IMR-90 (cell line): ENCODE measurements at regions not wholly inside any gene's neighbourhood (a gene's known extent, or its start where the extent isn't known, plus 50 kb on each side); places are given as distances from the start of the nearest gene placed in this dataset.

Experiments
- ATAC-seq: fragments of 200-7000 bp; cut with Tn5 transposase; 2 replicates; pipeline ENCODE4 v1.9.1; 2020; ENCODE audit warnings: low read depth, mild to moderate bottlenecking, moderate library complexity
- BruUV-seq: library from RNA; stranded (reverse); fragments of 400-500 nt; replicated peaks from 2 replicates; lab custom pipeline; 2021; lab: Mats Ljungman, UMichigan
- CTCF ChIA-PET: fragments of 300-600 bp; formaldehyde crosslinking; extraction: SDS; loops from one replicate; lab custom pipeline; 2021; ENCODE audit warnings: antibody characterized with exemption; lab: Yijun Ruan, JAX
- POLR2A ChIA-PET: fragments of 300-600 bp; sonication (Branson Sonifier 250); formaldehyde crosslinking; loops from one replicate; lab custom pipeline; 2022; ENCODE audit warnings: antibody characterized with exemption; ENCODE audit not compliant: unreplicated experiment; lab: Charles Lee
- DNase-seq: peaks from one replicate; pipeline ENCODE4 v3.0.0; 2013
- H2AFZ ChIP-seq: replicated peaks from 2 replicates; pipeline ENCODE3; 2013; ENCODE audit warnings: low read length, mild to moderate bottlenecking; ENCODE audit not compliant: poor library complexity
- H2AK5ac ChIP-seq: 2 replicates; pipeline ENCODE4 v1.6.1; 2013; ENCODE audit warnings: low read depth, low read length, inconsistent platforms
- H2AK9ac ChIP-seq: replicated peaks from 2 replicates; pipeline ENCODE3; 2013; ENCODE audit warnings: mild to moderate bottlenecking, low read depth, low read length, moderate library complexity; ENCODE audit not compliant: poor library complexity
- H2BK120ac ChIP-seq: 2 replicates; pipeline ENCODE4 v1.6.1; 2013; ENCODE audit warnings: low read depth, low read length, inconsistent platforms
- H2BK15ac ChIP-seq: 3 replicates; pipeline ENCODE4 v1.6.1; 2013; ENCODE audit warnings: low read depth, low read length, inconsistent platforms
- H2BK20ac ChIP-seq: 2 replicates; pipeline ENCODE4 v1.6.1; 2013; ENCODE audit warnings: low read depth, mild to moderate bottlenecking, inconsistent platforms, low read length, moderate library complexity
- H2BK5ac ChIP-seq: 2 replicates; pipeline ENCODE4 v1.6.1; 2013; ENCODE audit warnings: mild to moderate bottlenecking, low read depth, low read length, inconsistent platforms; ENCODE audit not compliant: poor library complexity, severe bottlenecking
- H3K14ac ChIP-seq: replicated peaks from 2 replicates; pipeline ENCODE4 v1.6.1; 2013; ENCODE audit warnings: low read depth, low read length, inconsistent platforms
- H3K18ac ChIP-seq: 2 replicates; pipeline ENCODE4 v1.6.1; 2013; ENCODE audit warnings: low read depth, low read length, control low read depth
- H3K23ac ChIP-seq: 2 replicates; pipeline ENCODE4 v1.6.1; 2013; ENCODE audit warnings: low read depth, low read length, inconsistent platforms
- H3K27ac ChIP-seq: 2 replicates; pipeline ENCODE4 v1.5.1; 2013; ENCODE audit warnings: mild to moderate bottlenecking, control low read depth, low read length; ENCODE audit not compliant: insufficient read depth
- H3K27me3 ChIP-seq: 2 replicates; pipeline ENCODE4 v1.6.1; 2013; ENCODE audit warnings: low read length; ENCODE audit not compliant: control insufficient read depth, insufficient read depth
- H3K36me3 ChIP-seq: 2 replicates; pipeline ENCODE4 v1.6.1; 2013; ENCODE audit warnings: low read length, mixed read lengths; ENCODE audit not compliant: control insufficient read depth, insufficient read depth
- H3K4ac ChIP-seq: 2 replicates; pipeline ENCODE4 v1.6.1; 2013; ENCODE audit warnings: low read depth, low read length, inconsistent platforms
- H3K4me1 ChIP-seq: 2 replicates; pipeline ENCODE4 v1.6.1; 2013; ENCODE audit warnings: low read length, mixed read lengths; ENCODE audit not compliant: control insufficient read depth, insufficient read depth
- H3K4me2 ChIP-seq: 2 replicates; pipeline ENCODE4 v1.6.1; 2013; ENCODE audit warnings: low read depth, mild to moderate bottlenecking, control low read depth, low read length, moderate library complexity
- H3K4me3 ChIP-seq: 2 replicates; pipeline ENCODE4 v1.5.1; 2013; ENCODE audit warnings: low read depth, mild to moderate bottlenecking, control low read depth, low read length, moderate library complexity; ENCODE audit not compliant: insufficient read depth
- H3K56ac ChIP-seq: 2 replicates; pipeline ENCODE4 v1.6.1; 2013; ENCODE audit warnings: low read length, inconsistent platforms; ENCODE audit not compliant: insufficient read depth; ENCODE audit errors: extremely low read depth
- H3K79me1 ChIP-seq, 2 experiments: 2 replicates each; pipeline ENCODE4 v1.6.1; 2013; ENCODE audit warnings: low read length in 2 of 2, inconsistent platforms in 1 of 2, low read depth in 1 of 2
- H3K9ac ChIP-seq: 2 replicates; pipeline ENCODE4 v1.6.1; 2013; ENCODE audit warnings: low read depth, low read length, control low read depth
- H3K9me1 ChIP-seq: 2 replicates; pipeline ENCODE4 v1.6.1; 2013; ENCODE audit warnings: low read length, inconsistent platforms; ENCODE audit not compliant: insufficient read depth
- H3K9me3 ChIP-seq: 2 replicates; pipeline ENCODE4 v1.6.1; 2013; ENCODE audit warnings: low read length; ENCODE audit not compliant: control insufficient read depth, insufficient read depth
- H4K20me1 ChIP-seq: 2 replicates; pipeline ENCODE4 v1.6.1; 2013; ENCODE audit warnings: low read length, inconsistent platforms; ENCODE audit not compliant: insufficient read depth
- H4K5ac ChIP-seq: 2 replicates; pipeline ENCODE4 v1.6.1; 2013; ENCODE audit warnings: mild to moderate bottlenecking, low read depth, low read length, control low read depth
- H4K8ac ChIP-seq, 2 experiments: 2 replicates each; pipeline ENCODE4 v1.6.1; 2013; ENCODE audit warnings: low read depth in 2 of 2, low read length in 2 of 2, control low read depth in 1 of 2, inconsistent platforms in 1 of 2
- H4K91ac ChIP-seq: 2 replicates; pipeline ENCODE4 v1.6.1; 2013; ENCODE audit warnings: low read depth, low read length, inconsistent platforms; ENCODE audit not compliant: insufficient read depth
- BHLHE40 ChIP-seq: fragments of 150-350 bp; IDR thresholded peaks from 2 replicates; pipeline ENCODE4 v1.6.1; 2016; ENCODE audit warnings: mild to moderate bottlenecking, low read depth, low read length
- CEBPB ChIP-seq: IDR thresholded peaks from 2 replicates; pipeline ENCODE4 v1.6.1; 2012; ENCODE audit warnings: low read depth, low read length, improper control_type of control experiment
- CHD1 ChIP-seq: IDR thresholded peaks from 2 replicates; pipeline ENCODE4 v1.6.1; 2012; ENCODE audit warnings: low read depth, low read length, improper control_type of control experiment
- FOS ChIP-seq: fragments of 150-350 bp; IDR thresholded peaks from 2 replicates; pipeline ENCODE4 v1.6.1; 2016; ENCODE audit warnings: low read depth, low read length
- MAFK ChIP-seq: IDR thresholded peaks from 2 replicates; pipeline ENCODE4 v1.6.1; 2012; ENCODE audit warnings: low read depth, low read length, improper control_type of control experiment
- MAZ ChIP-seq: IDR thresholded peaks from 2 replicates; pipeline ENCODE4 v1.6.1; 2012; ENCODE audit warnings: low read depth, mild to moderate bottlenecking, low read length, improper control_type of control experiment, moderate library complexity, borderline replicate concordance
- MXI1 ChIP-seq: IDR thresholded peaks from 2 replicates; pipeline ENCODE4 v1.6.1; 2012; ENCODE audit warnings: low read depth, mild to moderate bottlenecking, low read length, moderate library complexity, borderline replicate concordance
- NFE2L2 ChIP-seq: fragments of 150-350 bp; IDR thresholded peaks from 2 replicates; pipeline ENCODE4 v1.6.1; 2016; ENCODE audit warnings: low read depth, mild to moderate bottlenecking, low read length
- POLR2A ChIP-seq: IDR thresholded peaks from 2 replicates; pipeline ENCODE4 v1.6.1; 2012; ENCODE audit warnings: mild to moderate bottlenecking, low read depth, low read length
- RAD21 ChIP-seq: IDR thresholded peaks from 2 replicates; pipeline ENCODE4 v1.6.1; 2012; ENCODE audit warnings: low read length, improper control_type of control experiment
- RCOR1 ChIP-seq: IDR thresholded peaks from 2 replicates; pipeline ENCODE4 v1.6.1; 2012; ENCODE audit warnings: mild to moderate bottlenecking, low read length, improper control_type of control experiment; ENCODE audit not compliant: insufficient replicate concordance
- RFX5 ChIP-seq: IDR thresholded peaks from 2 replicates; pipeline ENCODE4 v1.8.0; 2012; ENCODE audit warnings: low read depth, mild to moderate bottlenecking, low read length, moderate library complexity
- SMC3 ChIP-seq: fragments of 150-350 bp; IDR thresholded peaks from 2 replicates; pipeline ENCODE4 v1.6.1; 2016; ENCODE audit warnings: low read depth, mild to moderate bottlenecking, antibody characterized with exemption, low read length, moderate library complexity
- WGBS, 2 experiments: methylation state at CpG; one replicate each; pipeline versions ENCODE4 v1.1.5 to v1.1.7; 2013; ENCODE audit warnings: missing lambda C conversion rate in 2 of 2; ENCODE audit not compliant: insufficient read length in 1 of 2; ENCODE audit errors: extremely low coverage in 2 of 2; 5-methylcytosine and 5-hydroxymethylcytosine counted together
- dilution Hi-C: fragments of 300-500 bp; cut with HindIII; formaldehyde crosslinking; loops from one replicate; pipeline ENCODE4 v1.14.3; 2018; ENCODE audit warnings: low sequenced_read_pairs; ENCODE audit not compliant: unreplicated experiment
- in situ Hi-C: fragments of 300-500 bp; cut with MboI; formaldehyde crosslinking; loops from 3 replicates; pipeline ENCODE4 v1.14.3; 2019; ENCODE audit warnings: low sequenced_read_pairs, inconsistent platforms, mixed read lengths
- intact Hi-C: fragments of 100-400 bp; cut with micrococcal nuclease; formaldehyde crosslinking; loops from 2 replicates; pipeline ENCODE4 v1.10.0; 2022
- TF ChIP-seq, protein P1 (sequence below): fragments of 150-350 bp; IDR thresholded peaks from 2 replicates; pipeline ENCODE4 v1.6.1; 2017; ENCODE audit warnings: mild to moderate bottlenecking, antibody characterized with exemption, low read length, low read depth
- TF ChIP-seq, protein P2 (sequence below): conservative IDR thresholded peaks from 2 replicates; pipeline ENCODE4 v1.5.1; 2012; ENCODE audit warnings: mild to moderate bottlenecking, low read depth, low read length, improper control_type of control experiment
- TF ChIP-seq, protein P3 (sequence below): fragments of 150-350 bp; IDR thresholded peaks from 2 replicates; pipeline ENCODE4 v1.6.1; 2016; ENCODE audit warnings: low read depth, mild to moderate bottlenecking, low read length, moderate library complexity, borderline replicate concordance

- dilution Hi-C loops = no loop called here
- CTCF ChIA-PET = no interaction called here
- H2BK20ac ChIP-seq = no peak overlapping the region
- H2AFZ ChIP-seq = no peak overlapping the region
- H3K56ac ChIP-seq = no peak overlapping the region
- no peak overlapping the region for H2AK5ac ChIP-seq
- no CpG with 5 or more reads among the region's 2 CpGs for WGBS, 2 experiments
- H2BK120ac ChIP-seq = no peak overlapping the region
- no peak overlapping the region for H3K27ac ChIP-seq
- no peak overlapping the region for H2BK15ac ChIP-seq
- no peak overlapping the region for H3K4ac ChIP-seq
- DNase-seq (no peak), ATAC-seq (no peak)
- H2AK9ac ChIP-seq = no peak overlapping the region
- H3K27me3 ChIP-seq = no peaks in the 10 kb centered on the region
- H3K79me1 ChIP-seq = no peaks in the 10 kb centered on the region
- intact Hi-C loops = no loop called here
- no peaks in the 10 kb centered on the region for H4K20me1 ChIP-seq
- H3K9me3 ChIP-seq = peaks cover 2% of the 10 kb centered on the region; the same call in 1 of the 2 replicates
- no peak overlapping the region for H2BK5ac ChIP-seq
- no peak overlapping the region for H3K4me2 ChIP-seq
- no peak overlapping the region for H3K23ac ChIP-seq
- H3K18ac ChIP-seq = no peak overlapping the region
- H3K9ac ChIP-seq = no peak overlapping the region
- POLR2A ChIA-PET = no interaction called here
- H3K4me3 ChIP-seq = no peak overlapping the region
- H4K8ac ChIP-seq = no peak overlapping the region
- in situ Hi-C loops = no loop called here
- H4K5ac ChIP-seq = no peak overlapping the region
- no peaks in the 10 kb centered on the region for H3K36me3 ChIP-seq
- H3K4me1 ChIP-seq = no peaks in the 10 kb centered on the region
- no TSS peak for BruUV-seq
- no peaks in the 10 kb centered on the region for H3K9me1 ChIP-seq
- H3K14ac ChIP-seq = no peak overlapping the region
- TF ChIP-seq, protein P1, sequence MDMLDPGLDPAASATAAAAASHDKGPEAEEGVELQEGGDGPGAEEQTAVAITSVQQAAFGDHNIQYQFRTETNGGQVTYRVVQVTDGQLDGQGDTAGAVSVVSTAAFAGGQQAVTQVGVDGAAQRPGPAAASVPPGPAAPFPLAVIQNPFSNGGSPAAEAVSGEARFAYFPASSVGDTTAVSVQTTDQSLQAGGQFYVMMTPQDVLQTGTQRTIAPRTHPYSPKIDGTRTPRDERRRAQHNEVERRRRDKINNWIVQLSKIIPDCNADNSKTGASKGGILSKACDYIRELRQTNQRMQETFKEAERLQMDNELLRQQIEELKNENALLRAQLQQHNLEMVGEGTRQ = no peak
- no peak for TF ChIP-seq RFX5
- TF ChIP-seq MAFK = no peak
- no peak for TF ChIP-seq BHLHE40
- no peak for TF ChIP-seq POLR2A
- no peak for TF ChIP-seq MAZ
- TF ChIP-seq CHD1 = no peak
- no peak for TF ChIP-seq NFE2L2
- TF ChIP-seq, protein P2, sequence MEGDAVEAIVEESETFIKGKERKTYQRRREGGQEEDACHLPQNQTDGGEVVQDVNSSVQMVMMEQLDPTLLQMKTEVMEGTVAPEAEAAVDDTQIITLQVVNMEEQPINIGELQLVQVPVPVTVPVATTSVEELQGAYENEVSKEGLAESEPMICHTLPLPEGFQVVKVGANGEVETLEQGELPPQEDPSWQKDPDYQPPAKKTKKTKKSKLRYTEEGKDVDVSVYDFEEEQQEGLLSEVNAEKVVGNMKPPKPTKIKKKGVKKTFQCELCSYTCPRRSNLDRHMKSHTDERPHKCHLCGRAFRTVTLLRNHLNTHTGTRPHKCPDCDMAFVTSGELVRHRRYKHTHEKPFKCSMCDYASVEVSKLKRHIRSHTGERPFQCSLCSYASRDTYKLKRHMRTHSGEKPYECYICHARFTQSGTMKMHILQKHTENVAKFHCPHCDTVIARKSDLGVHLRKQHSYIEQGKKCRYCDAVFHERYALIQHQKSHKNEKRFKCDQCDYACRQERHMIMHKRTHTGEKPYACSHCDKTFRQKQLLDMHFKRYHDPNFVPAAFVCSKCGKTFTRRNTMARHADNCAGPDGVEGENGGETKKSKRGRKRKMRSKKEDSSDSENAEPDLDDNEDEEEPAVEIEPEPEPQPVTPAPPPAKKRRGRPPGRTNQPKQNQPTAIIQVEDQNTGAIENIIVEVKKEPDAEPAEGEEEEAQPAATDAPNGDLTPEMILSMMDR = no peak
- no peak for TF ChIP-seq FOS
- TF ChIP-seq, protein P3, sequence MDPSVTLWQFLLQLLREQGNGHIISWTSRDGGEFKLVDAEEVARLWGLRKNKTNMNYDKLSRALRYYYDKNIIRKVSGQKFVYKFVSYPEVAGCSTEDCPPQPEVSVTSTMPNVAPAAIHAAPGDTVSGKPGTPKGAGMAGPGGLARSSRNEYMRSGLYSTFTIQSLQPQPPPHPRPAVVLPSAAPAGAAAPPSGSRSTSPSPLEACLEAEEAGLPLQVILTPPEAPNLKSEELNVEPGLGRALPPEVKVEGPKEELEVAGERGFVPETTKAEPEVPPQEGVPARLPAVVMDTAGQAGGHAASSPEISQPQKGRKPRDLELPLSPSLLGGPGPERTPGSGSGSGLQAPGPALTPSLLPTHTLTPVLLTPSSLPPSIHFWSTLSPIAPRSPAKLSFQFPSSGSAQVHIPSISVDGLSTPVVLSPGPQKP = no peak
- TF ChIP-seq RCOR1 = no peak
- no peak for TF ChIP-seq CEBPB
- TF ChIP-seq RAD21 = no peak
- TF ChIP-seq SMC3 = no peak
- no peak for TF ChIP-seq MXI1
- H4K91ac ChIP-seq = no peak overlapping the region
These were observed 495.4 kb upstream of the CDH7 start for GRCh38 chr18:65255417-65255816.
